Fibroblast of pulmonary artery (primary cell): ENCODE measurements at regions not wholly inside any gene's neighbourhood (a gene's known extent, or its start where the extent isn't known, plus 50 kb on each side); places are given as distances from the start of the nearest gene placed in this dataset.

Experiments
- DNase-seq: peaks from one replicate; pipeline ENCODE4 v3.0.0-alpha.2; 2010; ENCODE audit warnings: low read depth
- H3K4me3 ChIP-seq: replicated peaks from 2 replicates; pipeline ENCODE4 v1.5.1; 2011; ENCODE audit warnings: low read depth, mild to moderate bottlenecking, control low read depth, low read length, moderate library complexity
- TF ChIP-seq, protein P1 (sequence below): IDR thresholded peaks from 2 replicates; pipeline ENCODE4 v1.5.1; 2011; ENCODE audit warnings: mild to moderate bottlenecking, control low read depth, low read length, inconsistent platforms; ENCODE audit errors: missing control alignments

DNA sequence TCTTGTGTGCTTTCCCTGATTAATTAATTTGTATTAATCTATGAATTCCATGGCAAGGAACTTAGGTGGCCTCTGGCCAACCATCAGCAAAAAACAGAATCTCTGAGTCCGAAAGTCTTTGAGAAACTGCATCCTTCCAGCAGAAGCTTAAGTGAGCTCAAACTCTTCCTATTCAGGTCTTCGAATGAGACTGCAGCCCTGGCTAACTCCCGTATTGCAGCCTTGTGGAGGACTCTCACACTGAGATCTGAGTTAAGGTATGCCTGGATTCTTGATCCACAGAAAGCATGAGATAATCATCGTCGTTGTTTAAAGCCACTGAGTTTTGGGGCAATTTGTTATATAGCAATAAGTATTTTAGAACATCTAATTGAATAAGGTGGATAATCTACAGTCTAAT lies 1143.9 kb upstream of the NXPH2 start:
- DNase-seq = no peak
- TF ChIP-seq, protein P1, sequence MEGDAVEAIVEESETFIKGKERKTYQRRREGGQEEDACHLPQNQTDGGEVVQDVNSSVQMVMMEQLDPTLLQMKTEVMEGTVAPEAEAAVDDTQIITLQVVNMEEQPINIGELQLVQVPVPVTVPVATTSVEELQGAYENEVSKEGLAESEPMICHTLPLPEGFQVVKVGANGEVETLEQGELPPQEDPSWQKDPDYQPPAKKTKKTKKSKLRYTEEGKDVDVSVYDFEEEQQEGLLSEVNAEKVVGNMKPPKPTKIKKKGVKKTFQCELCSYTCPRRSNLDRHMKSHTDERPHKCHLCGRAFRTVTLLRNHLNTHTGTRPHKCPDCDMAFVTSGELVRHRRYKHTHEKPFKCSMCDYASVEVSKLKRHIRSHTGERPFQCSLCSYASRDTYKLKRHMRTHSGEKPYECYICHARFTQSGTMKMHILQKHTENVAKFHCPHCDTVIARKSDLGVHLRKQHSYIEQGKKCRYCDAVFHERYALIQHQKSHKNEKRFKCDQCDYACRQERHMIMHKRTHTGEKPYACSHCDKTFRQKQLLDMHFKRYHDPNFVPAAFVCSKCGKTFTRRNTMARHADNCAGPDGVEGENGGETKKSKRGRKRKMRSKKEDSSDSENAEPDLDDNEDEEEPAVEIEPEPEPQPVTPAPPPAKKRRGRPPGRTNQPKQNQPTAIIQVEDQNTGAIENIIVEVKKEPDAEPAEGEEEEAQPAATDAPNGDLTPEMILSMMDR = no peak
- H3K4me3 ChIP-seq = no peak overlapping the region

DNA sequence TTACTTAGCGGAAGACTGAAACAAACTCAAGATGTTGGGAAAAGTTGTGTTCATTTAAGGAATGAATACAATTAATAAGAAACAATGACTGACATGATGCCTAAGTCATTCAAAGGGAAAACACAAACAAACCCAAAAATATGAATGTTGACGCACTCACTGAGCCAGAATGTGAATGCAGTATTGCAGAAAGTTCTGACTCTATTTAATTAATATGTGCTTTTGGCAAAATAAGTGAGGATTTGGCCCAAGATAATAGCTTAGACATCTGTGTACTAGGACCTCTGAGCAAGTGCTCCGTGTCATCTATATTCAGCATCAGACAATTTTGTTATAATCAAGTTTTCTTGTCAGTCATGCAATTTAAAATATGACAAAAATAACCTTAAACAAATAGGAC lies 1138.8 kb upstream of the NXPH2 start:
- TF ChIP-seq, protein P1 = no peak
- no peak overlapping the region for H3K4me3 ChIP-seq
- no peak for DNase-seq

DNA sequence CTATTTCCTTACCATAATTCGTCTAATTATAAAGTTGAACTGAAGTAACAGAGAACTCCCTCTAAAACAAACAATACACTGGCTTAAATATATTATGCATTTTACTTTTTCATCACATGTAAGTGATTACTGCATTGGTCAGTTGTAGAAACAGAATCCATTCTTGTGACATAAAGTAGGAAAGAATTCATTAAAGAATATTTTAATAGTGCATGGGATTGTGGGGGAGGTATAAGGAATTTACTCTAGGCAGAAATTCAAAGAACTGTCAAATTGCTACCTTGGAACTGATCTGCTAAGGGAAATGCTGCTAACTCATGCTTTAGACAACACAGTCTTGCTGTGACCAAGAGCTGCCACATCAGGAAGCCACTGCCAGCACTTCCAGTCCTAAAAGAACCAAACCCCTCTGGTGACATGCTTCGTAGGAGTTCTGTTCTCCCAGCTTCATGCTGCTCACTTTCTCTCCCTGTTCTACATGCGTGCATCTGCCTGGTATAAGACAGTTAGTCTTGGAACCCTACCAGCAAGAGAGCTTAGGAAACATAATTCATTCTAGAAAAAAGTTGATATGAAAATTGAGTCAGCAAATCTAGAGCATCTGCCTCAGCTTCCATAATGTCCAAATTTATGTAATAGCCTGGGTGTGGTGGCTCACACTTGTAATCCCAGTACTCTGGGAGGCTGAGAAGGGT lies 1137.6 kb upstream of the NXPH2 start:
- H3K4me3 ChIP-seq = no peak overlapping the region
- TF ChIP-seq, protein P1 = no peak
- DNase-seq = peak; percentile 19

DNA sequence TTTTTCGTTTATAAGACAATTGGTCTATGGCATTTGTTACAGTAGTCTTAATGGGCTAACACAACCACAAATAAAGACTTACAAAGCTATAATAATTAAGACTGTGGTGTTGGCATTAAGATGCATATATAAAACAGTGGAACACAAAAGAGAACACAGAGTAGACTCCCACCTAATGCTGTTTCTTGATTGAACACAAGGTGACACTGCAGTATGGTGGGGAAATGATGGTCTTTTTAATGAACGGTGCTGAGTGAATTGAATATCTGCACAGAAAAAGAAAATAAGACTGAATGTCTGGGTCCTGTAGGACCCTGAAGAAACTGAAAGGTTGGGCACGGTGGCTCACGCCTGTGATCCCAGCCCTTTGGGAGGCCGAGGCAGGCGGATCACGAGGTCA lies 1136.6 kb upstream of the NXPH2 start:
- H3K4me3 ChIP-seq = no peak overlapping the region
- DNase-seq = no peak
- TF ChIP-seq, protein P1 = no peak

DNA sequence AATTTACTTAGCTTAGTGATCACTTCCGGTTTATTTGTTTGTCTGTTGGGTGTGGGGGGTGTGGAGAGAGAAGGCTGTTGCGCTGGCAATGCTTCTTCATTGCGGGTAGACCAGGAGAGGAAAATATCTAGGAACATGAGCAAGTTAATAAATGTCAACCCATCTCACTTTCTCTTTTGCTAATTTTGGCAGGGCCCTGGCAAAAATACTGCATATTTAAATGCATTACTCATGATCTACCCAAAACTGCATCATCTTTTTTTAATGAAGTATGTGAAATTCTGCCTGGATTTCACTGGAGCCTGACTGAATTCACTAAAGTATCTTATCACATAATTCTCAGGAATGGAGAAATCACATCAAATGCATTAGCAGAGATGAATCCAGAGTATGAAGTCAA lies 1131.0 kb upstream of the NXPH2 start:
- TF ChIP-seq, protein P1 = no peak
- DNase-seq = no peak
- no peak overlapping the region for H3K4me3 ChIP-seq

DNA sequence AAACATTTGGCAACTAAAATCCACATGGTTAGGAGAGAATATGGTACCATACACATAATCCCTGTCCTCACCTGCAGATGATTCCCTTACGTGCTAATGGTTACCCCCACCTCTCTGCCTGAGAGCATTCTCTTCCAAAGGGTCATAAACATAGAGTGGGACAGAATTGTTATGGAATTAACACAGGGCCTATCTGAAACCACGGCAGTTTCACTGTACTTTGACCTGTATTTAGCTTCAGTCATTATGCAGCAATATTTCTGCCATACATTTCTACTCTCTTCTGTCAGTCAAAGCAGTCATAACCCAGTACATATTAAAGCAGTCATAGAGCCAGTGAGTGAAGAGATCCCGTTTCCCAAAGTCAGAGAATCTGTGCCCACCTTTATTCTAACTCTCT lies 1128.9 kb upstream of the NXPH2 start:
- no peak overlapping the region for H3K4me3 ChIP-seq
- TF ChIP-seq, protein P1 = no peak
- no peak for DNase-seq

DNA sequence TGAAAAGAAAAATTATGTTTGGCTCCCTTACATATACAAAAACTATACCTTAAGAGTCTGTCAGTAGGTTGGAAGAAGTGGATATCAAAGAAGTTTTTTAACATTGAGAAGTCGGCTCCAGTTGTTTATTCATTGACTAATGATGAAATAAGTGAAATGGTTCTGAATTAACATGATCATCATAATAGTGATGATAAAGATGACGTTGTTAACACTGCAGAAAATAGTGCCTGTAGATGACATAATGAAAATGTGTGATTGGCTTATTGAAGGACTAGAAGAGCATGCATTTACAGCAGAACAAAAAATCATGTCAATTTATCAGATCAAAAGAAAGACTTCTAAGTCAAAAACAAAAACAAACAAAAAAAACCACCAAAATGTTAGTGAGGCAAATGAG lies 1125.4 kb upstream of the NXPH2 start:
- H3K4me3 ChIP-seq = no peak overlapping the region
- TF ChIP-seq, protein P1 = no peak
- no peak for DNase-seq
